Natural killer cell (primary cell): ENCODE measurements at regions not wholly inside any gene's neighbourhood (a gene's known extent, or its start where the extent isn't known, plus 50 kb on each side); places are given as distances from the start of the nearest gene placed in this dataset.

Experiments
- ATAC-seq, 3 donors: fragments of 150-1000 bp in 2 of 3; fragments of 200-7000 bp in 1 of 3; cut with Tn5 transposase; 1 replicate in 1 of 3; 2 replicates in 2 of 3; pipeline ENCODE4 v1.10.0; 2021; ENCODE audit warnings: mild to moderate bottlenecking in 2 of 3, moderate library complexity in 2 of 3
- DNase-seq, 2 donors: peaks; one replicate each; pipeline versions ENCODE4 v3.0.0 to v3.0.0-alpha.2; 2013 to 2021; ENCODE audit warnings: mixed read lengths in 1 of 2
- H3K27ac ChIP-seq: one replicate; pipeline ENCODE4 v1.5.1; 2013; ENCODE audit warnings: mild to moderate bottlenecking, low read length
- H3K27me3 ChIP-seq: one replicate; pipeline ENCODE4 v1.6.1; 2013; ENCODE audit warnings: low read length; ENCODE audit not compliant: control insufficient read depth, insufficient read depth
- H3K36me3 ChIP-seq: one replicate; pipeline ENCODE4 v1.6.1; 2013; ENCODE audit warnings: low read length; ENCODE audit not compliant: control insufficient read depth, insufficient read depth
- H3K4me1 ChIP-seq: one replicate; pipeline ENCODE4 v1.6.1; 2013; ENCODE audit warnings: low read length; ENCODE audit not compliant: control insufficient read depth, insufficient read depth
- H3K4me3 ChIP-seq: one replicate; pipeline ENCODE4 v1.5.1; 2013; ENCODE audit warnings: low read length
- H3K9me3 ChIP-seq: one replicate; pipeline ENCODE4 v1.6.1; 2013; ENCODE audit warnings: low read length; ENCODE audit not compliant: control insufficient read depth, insufficient read depth
- H3K27ac Mint-ChIP-seq, 2 donors: one replicate each; pipeline ENCODE4 v1.8.0; 2022; ENCODE audit warnings: mild to moderate bottlenecking in 2 of 2, mixed read lengths in 2 of 2, moderate library complexity in 1 of 2
- H3K27me3 Mint-ChIP-seq, 2 donors: one replicate each; pipeline ENCODE4 v1.8.0; 2022; ENCODE audit warnings: low read depth in 2 of 2, mixed read lengths in 2 of 2
- H3K36me3 Mint-ChIP-seq: one replicate; pipeline ENCODE4 v1.8.0; 2022; ENCODE audit warnings: mixed read lengths
- H3K4me1 Mint-ChIP-seq, 2 donors: one replicate each; pipeline ENCODE4 v1.8.0; 2022; ENCODE audit warnings: mixed read lengths in 2 of 2
- H3K4me3 Mint-ChIP-seq: one replicate; pipeline ENCODE4 v1.8.0; 2022; ENCODE audit warnings: mild to moderate bottlenecking, moderate library complexity, mixed read lengths
- H3K9me3 Mint-ChIP-seq, 2 donors: one replicate each; pipeline ENCODE4 v1.8.0; 2022; ENCODE audit warnings: mixed read lengths in 2 of 2
- WGBS: methylation state at CpG from one replicate; pipeline ENCODE4 v1.1.7; 2013; ENCODE audit warnings: missing lambda C conversion rate; ENCODE audit not compliant: insufficient coverage; 5-methylcytosine and 5-hydroxymethylcytosine counted together
- intact Hi-C: fragments of 100-400 bp; cut with micrococcal nuclease; formaldehyde crosslinking; loops from one replicate; pipeline ENCODE4 v1.14.2; 2022
- TF ChIP-seq, protein P1 (sequence below): fragments of 200-600 bp; IDR thresholded peaks from one replicate; pipeline ENCODE4 v1.8.0; 2022; ENCODE audit warnings: antibody characterized with exemption

DNA sequence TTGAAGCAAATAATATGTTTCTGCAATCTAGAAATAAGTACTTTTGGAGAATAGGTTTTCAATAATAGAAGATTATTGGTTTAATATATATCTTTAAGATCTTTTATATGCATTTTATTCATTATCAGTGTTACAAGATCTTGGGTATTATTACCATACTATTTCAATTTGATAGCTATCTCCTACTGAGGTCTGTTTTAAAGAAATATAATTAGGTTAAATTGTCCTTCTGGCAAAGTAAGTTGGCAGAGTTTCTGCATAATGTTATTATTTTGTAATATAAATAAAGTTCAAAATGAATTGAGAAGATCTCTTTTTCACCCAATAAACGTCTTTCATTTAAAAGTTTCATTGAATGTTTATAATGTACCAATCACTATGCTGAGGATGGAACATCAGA is 443.7 kb downstream of the FAT4 start:
- H3K27me3 ChIP-seq, result no peaks in the 10 kb centered on the region
- Mint-ChIP-seq H3K4me1 (no peaks in the 10 kb centered on the region), H3K27me3 (no peaks in the 10 kb centered on the region), H3K9me3 (no peaks in the 10 kb centered on the region), H3K27ac (no peak overlapping the region), H3K36me3 (no peaks in the 10 kb centered on the region), H3K4me3 (no peak overlapping the region)
- intact Hi-C loops, result no loop called here
- DNase-seq (no peak), ATAC-seq (no peak)
- no peak overlapping the region for H3K27ac ChIP-seq
- no peaks in the 10 kb centered on the region for H3K36me3 ChIP-seq
- WGBS, result no CpG with 5 or more reads among the region's 1 CpG
- TF ChIP-seq, protein P1, sequence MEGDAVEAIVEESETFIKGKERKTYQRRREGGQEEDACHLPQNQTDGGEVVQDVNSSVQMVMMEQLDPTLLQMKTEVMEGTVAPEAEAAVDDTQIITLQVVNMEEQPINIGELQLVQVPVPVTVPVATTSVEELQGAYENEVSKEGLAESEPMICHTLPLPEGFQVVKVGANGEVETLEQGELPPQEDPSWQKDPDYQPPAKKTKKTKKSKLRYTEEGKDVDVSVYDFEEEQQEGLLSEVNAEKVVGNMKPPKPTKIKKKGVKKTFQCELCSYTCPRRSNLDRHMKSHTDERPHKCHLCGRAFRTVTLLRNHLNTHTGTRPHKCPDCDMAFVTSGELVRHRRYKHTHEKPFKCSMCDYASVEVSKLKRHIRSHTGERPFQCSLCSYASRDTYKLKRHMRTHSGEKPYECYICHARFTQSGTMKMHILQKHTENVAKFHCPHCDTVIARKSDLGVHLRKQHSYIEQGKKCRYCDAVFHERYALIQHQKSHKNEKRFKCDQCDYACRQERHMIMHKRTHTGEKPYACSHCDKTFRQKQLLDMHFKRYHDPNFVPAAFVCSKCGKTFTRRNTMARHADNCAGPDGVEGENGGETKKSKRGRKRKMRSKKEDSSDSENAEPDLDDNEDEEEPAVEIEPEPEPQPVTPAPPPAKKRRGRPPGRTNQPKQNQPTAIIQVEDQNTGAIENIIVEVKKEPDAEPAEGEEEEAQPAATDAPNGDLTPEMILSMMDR, result no peak
- H3K9me3 ChIP-seq, result no peaks in the 10 kb centered on the region
- no peaks in the 10 kb centered on the region for H3K4me1 ChIP-seq
- no peak overlapping the region for H3K4me3 ChIP-seq

DNA sequence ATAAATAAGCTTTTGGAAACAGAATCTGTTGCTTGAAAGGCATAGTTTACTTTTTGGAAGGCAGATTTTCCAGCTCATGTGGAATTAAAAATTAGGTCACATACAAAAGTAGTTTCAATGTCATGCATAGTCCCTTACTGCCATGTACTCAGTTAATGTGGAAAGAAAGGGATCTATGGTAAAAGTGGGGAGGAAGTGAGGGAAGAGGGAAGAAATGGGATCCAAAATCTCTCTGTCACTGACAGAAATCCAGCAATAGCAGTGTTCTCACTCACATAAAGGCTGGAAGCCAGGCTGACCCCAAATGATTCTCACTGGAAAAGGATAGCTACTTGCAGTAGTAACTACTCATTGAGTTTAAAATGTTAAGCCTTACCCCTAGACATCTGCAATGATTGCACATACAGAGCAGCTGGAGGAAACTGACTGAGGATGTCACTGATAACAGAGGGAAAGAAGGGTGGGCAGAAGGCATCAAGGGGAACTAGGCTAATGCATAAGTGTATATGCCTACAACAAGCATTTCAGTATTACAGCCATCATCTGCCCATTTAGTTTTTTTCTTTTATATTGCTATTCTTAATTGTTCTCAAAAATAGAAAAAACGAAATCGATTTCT is 445.6 kb downstream of the FAT4 start:
- no peak overlapping the region for H3K27ac ChIP-seq
- no peaks in the 10 kb centered on the region for H3K4me1 ChIP-seq
- no peaks in the 10 kb centered on the region for H3K4me1 Mint-ChIP-seq
- TF ChIP-seq, protein P1, result no peak
- no peaks in the 10 kb centered on the region for H3K36me3 Mint-ChIP-seq
- H3K27me3 ChIP-seq, result no peaks in the 10 kb centered on the region
- H3K9me3 ChIP-seq, result no peaks in the 10 kb centered on the region
- intact Hi-C loops, result no loop called here
- no peak overlapping the region for H3K4me3 Mint-ChIP-seq
- no CpG with 5 or more reads among the region's 2 CpGs for WGBS
- ATAC-seq (no peak), DNase-seq (no peak)
- H3K36me3 ChIP-seq, result no peaks in the 10 kb centered on the region
- no peaks in the 10 kb centered on the region for H3K9me3 Mint-ChIP-seq
- H3K27me3 Mint-ChIP-seq, result no peaks in the 10 kb centered on the region
- H3K4me3 ChIP-seq, result no peak overlapping the region
- no peak overlapping the region for H3K27ac Mint-ChIP-seq

DNA sequence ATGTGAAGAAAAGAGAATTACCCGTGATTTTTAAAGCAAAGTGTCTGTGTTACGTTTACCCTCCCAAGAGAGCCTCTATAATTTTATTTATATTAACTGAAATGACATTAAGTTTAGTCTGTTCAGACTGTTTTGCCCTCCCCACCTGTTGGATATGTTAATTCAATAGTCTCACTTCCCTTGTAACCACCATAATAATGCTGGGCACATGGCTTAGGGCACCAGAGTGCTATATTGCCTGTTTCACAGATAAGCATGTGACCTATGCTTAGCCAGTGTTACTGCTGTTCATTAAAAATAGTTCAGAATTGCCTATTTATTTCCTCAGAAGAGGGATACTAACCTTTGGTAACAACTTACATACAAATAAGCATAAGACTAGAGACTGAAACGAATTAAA is 446.2 kb downstream of the FAT4 start:
- Histone ChIP-seq H3K4me1 (no peaks in the 10 kb centered on the region), H3K36me3 (no peaks in the 10 kb centered on the region), H3K27ac (no peak overlapping the region), H3K27me3 (no peaks in the 10 kb centered on the region), H3K9me3 (no peaks in the 10 kb centered on the region), H3K4me3 (no peak overlapping the region)
- Mint-ChIP-seq H3K27me3 (no peaks in the 10 kb centered on the region), H3K36me3 (no peaks in the 10 kb centered on the region), H3K27ac (no peak overlapping the region), H3K9me3 (no peaks in the 10 kb centered on the region), H3K4me1 (no peaks in the 10 kb centered on the region), H3K4me3 (no peak overlapping the region)
- WGBS, result 83% methylated on average over 1 of the region's 3 CpGs
- no peak for ATAC-seq
- intact Hi-C loops, result no loop called here
- DNase-seq, result no peak
- TF ChIP-seq, protein P1, result no peak

DNA sequence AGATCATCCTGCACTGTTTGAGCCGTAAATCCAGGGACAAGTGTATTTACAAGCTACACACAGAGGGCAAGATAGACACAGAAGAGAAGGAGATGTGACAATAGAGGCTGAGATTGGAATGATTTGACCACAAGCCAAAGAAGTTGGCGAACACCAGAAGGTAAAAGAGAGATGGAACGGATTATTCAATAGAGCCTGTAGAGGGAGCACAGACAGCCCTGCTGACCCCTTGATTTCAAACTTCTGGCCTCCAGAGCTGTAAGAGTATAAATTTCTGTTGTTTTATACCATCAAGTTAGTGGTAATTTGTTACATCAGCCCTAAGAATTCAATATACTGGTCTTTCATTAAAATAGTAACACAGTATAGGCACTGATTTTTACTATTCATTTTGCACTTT is 447.8 kb downstream of the FAT4 start:
- Mint-ChIP-seq H3K36me3 (no peaks in the 10 kb centered on the region), H3K4me3 (no peak overlapping the region), H3K9me3 (no peaks in the 10 kb centered on the region), H3K27me3 (no peaks in the 10 kb centered on the region), H3K27ac (no peak overlapping the region), H3K4me1 (no peaks in the 10 kb centered on the region)
- DNase-seq (no peak), ATAC-seq (no peak)
- intact Hi-C loops, result no loop called here
- WGBS, result 87% methylated on average over 3 of the region's 3 CpGs
- no peaks in the 10 kb centered on the region for H3K36me3 ChIP-seq
- no peaks in the 10 kb centered on the region for H3K9me3 ChIP-seq
- no peaks in the 10 kb centered on the region for H3K4me1 ChIP-seq
- no peaks in the 10 kb centered on the region for H3K27me3 ChIP-seq
- TF ChIP-seq, protein P1, result no peak
- no peak overlapping the region for H3K4me3 ChIP-seq
- no peak overlapping the region for H3K27ac ChIP-seq
